ENCODE measurements at regions not wholly inside any gene's neighbourhood (a gene's known extent, or its start where the extent isn't known, plus 50 kb on each side); places are given as distances from the start of the nearest gene placed in this dataset.

DNA sequence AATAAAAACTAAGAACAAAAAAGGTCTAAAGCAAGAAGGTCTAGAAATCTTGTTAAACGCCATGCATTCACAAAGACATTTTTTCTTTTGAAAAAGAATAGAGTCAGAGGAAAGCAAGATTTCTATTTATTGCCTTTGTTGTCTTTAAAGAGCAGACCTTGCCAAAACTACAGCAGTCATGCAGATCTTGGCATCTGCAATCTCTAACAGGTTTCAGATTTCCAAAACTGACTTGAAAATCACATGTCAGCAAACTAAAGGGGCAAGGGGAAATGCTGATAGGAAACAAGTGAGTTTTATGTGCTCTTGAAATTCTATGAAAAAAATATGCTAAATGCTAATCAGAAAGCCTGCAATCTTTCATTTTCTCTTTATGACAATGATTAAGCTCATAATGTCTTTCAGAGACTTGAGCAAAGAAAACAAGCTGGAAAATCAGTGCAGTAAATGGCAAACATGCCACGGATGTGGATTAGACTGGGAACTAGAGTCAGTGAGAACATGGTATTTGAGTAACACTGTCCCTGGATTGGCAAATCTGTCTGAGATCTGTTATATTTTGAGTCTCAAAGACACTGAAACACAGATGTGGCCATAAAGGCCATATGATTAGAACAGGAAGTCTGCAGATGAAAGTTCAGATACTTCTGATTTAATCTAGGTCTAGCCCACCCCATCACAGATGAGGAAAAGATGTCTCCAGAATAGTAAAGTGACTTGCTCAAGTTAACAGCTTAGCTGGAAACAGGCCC lies 361.4 kb upstream of the RPS23 start:
- TF ChIP-seq, protein P1, sequence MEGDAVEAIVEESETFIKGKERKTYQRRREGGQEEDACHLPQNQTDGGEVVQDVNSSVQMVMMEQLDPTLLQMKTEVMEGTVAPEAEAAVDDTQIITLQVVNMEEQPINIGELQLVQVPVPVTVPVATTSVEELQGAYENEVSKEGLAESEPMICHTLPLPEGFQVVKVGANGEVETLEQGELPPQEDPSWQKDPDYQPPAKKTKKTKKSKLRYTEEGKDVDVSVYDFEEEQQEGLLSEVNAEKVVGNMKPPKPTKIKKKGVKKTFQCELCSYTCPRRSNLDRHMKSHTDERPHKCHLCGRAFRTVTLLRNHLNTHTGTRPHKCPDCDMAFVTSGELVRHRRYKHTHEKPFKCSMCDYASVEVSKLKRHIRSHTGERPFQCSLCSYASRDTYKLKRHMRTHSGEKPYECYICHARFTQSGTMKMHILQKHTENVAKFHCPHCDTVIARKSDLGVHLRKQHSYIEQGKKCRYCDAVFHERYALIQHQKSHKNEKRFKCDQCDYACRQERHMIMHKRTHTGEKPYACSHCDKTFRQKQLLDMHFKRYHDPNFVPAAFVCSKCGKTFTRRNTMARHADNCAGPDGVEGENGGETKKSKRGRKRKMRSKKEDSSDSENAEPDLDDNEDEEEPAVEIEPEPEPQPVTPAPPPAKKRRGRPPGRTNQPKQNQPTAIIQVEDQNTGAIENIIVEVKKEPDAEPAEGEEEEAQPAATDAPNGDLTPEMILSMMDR (conservative IDR thresholded peaks at IDR 0.05; ENCODE audit: low read depth, low read length) = no peak
- TF ChIP-seq EZH2 (IDR thresholded peaks at IDR 0.05; ENCODE audit: borderline replicate concordance, low read depth, low read length, poor library complexity, severe bottlenecking) = no peak

Data from A673 (cell line).